Dermis microvascular lymphatic vessel endothelial cell (primary cell): ENCODE measurements at regions not wholly inside any gene's neighbourhood (a gene's known extent, or its start where the extent isn't known, plus 50 kb on each side); places are given as distances from the start of the nearest gene placed in this dataset.
"Not testable (repeated sequence)": the region's sequence is repeated elsewhere in the genome, so short reads cannot be mapped to it uniquely, and the experiment has no call there.

ENCODE experiments used
- DNase-seq, 2 donors: peaks; one replicate each; pipeline versions ENCODE4 v3.0.0 to v3.0.0-alpha.2; 2010; ENCODE audit warnings: low read depth in 2 of 2

GRCh38 chr6:125354649-125355048 lies 52.9 kb upstream of the HDDC2 start:
- no peak for DNase-seq

- no peak for DNase-seq
Observed at GRCh38 chr6:125356884-125357283, 55.1 kb upstream of the HDDC2 start.

- DNase-seq: peak in 1 of 2 donors; percentile 34
Observed at GRCh38 chr6:125357515-125358256, 55.9 kb upstream of the HDDC2 start.

- DNase-seq: no peak
Observed at GRCh38 chr6:125358898-125359297, 57.1 kb upstream of the HDDC2 start.

GRCh38 chr6:125361868-125362267 lies 60.1 kb upstream of the HDDC2 start:
- no peak for DNase-seq

GRCh38 chr6:125363039-125363823 lies 61.5 kb upstream of the HDDC2 start:
- DNase-seq: peak in 1 of 2 donors; percentile 83

- no peak for DNase-seq
Observed at GRCh38 chr6:125363824-125364165, 62.0 kb upstream of the HDDC2 start.

GRCh38 chr6:125365230-125365629 lies 63.5 kb upstream of the HDDC2 start:
- DNase-seq: no peak

- DNase-seq: no peak
Observed at GRCh38 chr6:125367036-125367782, 65.4 kb upstream of the HDDC2 start.

- no peak for DNase-seq
Observed at GRCh38 chr6:125370343-125370742, 68.6 kb upstream of the HDDC2 start.

- no peak for DNase-seq
Observed at GRCh38 chr6:125375013-125375412, 73.2 kb upstream of the HDDC2 start.

- DNase-seq: no peak
Observed at GRCh38 chr6:125375821-125376220, 74.1 kb upstream of the HDDC2 start.

- DNase-seq: no peak
Observed at GRCh38 chr6:125377621-125378020, 75.9 kb upstream of the HDDC2 start.

GRCh38 chr6:125379174-125379573 lies 77.4 kb upstream of the HDDC2 start:
- DNase-seq: no peak

GRCh38 chr6:125380474-125380873 lies 78.7 kb upstream of the HDDC2 start:
- DNase-seq: no peak

- not testable (repeated sequence) for DNase-seq
Observed at GRCh38 chr6:125386337-125386736, 84.6 kb upstream of the HDDC2 start.

GRCh38 chr6:125392682-125393081 lies 90.9 kb upstream of the HDDC2 start:
- no peak for DNase-seq

- DNase-seq: no peak
Observed at GRCh38 chr6:125393449-125393858, 91.7 kb upstream of the HDDC2 start.

GRCh38 chr6:125406741-125407140 lies 105.0 kb upstream of the HDDC2 start:
- no peak for DNase-seq

- DNase-seq: no peak
Observed at GRCh38 chr6:125414507-125414906, 112.7 kb upstream of the HDDC2 start.

- DNase-seq: no peak
Observed at GRCh38 chr6:125415913-125416312, 114.1 kb upstream of the HDDC2 start.

- DNase-seq: peak in 1 of 2 donors; percentile 94
Observed at GRCh38 chr6:125421836-125422235, 120.1 kb upstream of the HDDC2 start.
